SKM-1 (cell line): ENCODE measurements at regions not wholly inside any gene's neighbourhood (a gene's known extent, or its start where the extent isn't known, plus 50 kb on each side); places are given as distances from the start of the nearest gene placed in this dataset.
"Not testable (repeated sequence)": the region's sequence is repeated elsewhere in the genome, so short reads cannot be mapped to it uniquely, and the experiment has no call there.

ENCODE experiments used
- DNase-seq: peaks from one replicate; lab custom pipeline; 2025; ENCODE audit not compliant: unreplicated experiment; lab: John Stamatoyannopoulos, UW

- DNase-seq = no peak
Observed at GRCh38 chr3:150303768-150304167, 104.3 kb upstream of the TSC22D2 start.

GRCh38 chr3:150302246-150302645, 105.9 kb upstream of the TSC22D2 start:
- DNase-seq = no peak

GRCh38 chr3:150300852-150301517, 107.1 kb upstream of the TSC22D2 start:
- no peak for DNase-seq

GRCh38 chr3:150300388-150300787, 107.7 kb upstream of the TSC22D2 start:
- DNase-seq = no peak

- no peak for DNase-seq
Observed at GRCh38 chr3:150299201-150299600, 108.9 kb upstream of the TSC22D2 start.

- DNase-seq = no peak
Observed at GRCh38 chr3:150296966-150297365, 111.1 kb upstream of the TSC22D2 start.

GRCh38 chr3:150296123-150296735, 111.9 kb upstream of the TSC22D2 start:
- DNase-seq = no peak

- DNase-seq = no peak
Observed at GRCh38 chr3:150293401-150294001, 114.6 kb upstream of the TSC22D2 start.

- DNase-seq = no peak
Observed at GRCh38 chr3:150292891-150293290, 115.2 kb upstream of the TSC22D2 start.

GRCh38 chr3:150291515-150291914, 116.6 kb upstream of the TSC22D2 start:
- DNase-seq = no peak

GRCh38 chr3:150286390-150287147, 121.5 kb upstream of the TSC22D2 start:
- DNase-seq = no peak

GRCh38 chr3:150285601-150286000, 122.5 kb upstream of the TSC22D2 start:
- no peak for DNase-seq

GRCh38 chr3:150278843-150279381, 129.2 kb upstream of the TSC22D2 start:
- DNase-seq = no peak

- no peak for DNase-seq
Observed at GRCh38 chr3:150278195-150278594, 129.9 kb upstream of the TSC22D2 start.

GRCh38 chr3:150277444-150277843, 130.7 kb upstream of the TSC22D2 start:
- DNase-seq = no peak

- no peak for DNase-seq
Observed at GRCh38 chr3:150275941-150276340, 132.2 kb upstream of the TSC22D2 start.

GRCh38 chr3:150274372-150274771, 133.7 kb upstream of the TSC22D2 start:
- DNase-seq = no peak

- no peak for DNase-seq
Observed at GRCh38 chr3:150273396-150273795, 134.7 kb upstream of the TSC22D2 start.

- DNase-seq = no peak
Observed at GRCh38 chr3:150271591-150271960, 136.5 kb upstream of the TSC22D2 start.

GRCh38 chr3:150270883-150271590, 137.1 kb upstream of the TSC22D2 start:
- no peak for DNase-seq

- not testable (repeated sequence) for DNase-seq
Observed at GRCh38 chr3:150270444-150270843, 137.7 kb upstream of the TSC22D2 start.
